ENCODE measurements at regions not wholly inside any gene's neighbourhood (a gene's known extent, or its start where the extent isn't known, plus 50 kb on each side); places are given as distances from the start of the nearest gene placed in this dataset.
"Not testable (repeated sequence)": the region's sequence is repeated elsewhere in the genome, so short reads cannot be mapped to it uniquely, and the experiment has no call there.

DNA sequence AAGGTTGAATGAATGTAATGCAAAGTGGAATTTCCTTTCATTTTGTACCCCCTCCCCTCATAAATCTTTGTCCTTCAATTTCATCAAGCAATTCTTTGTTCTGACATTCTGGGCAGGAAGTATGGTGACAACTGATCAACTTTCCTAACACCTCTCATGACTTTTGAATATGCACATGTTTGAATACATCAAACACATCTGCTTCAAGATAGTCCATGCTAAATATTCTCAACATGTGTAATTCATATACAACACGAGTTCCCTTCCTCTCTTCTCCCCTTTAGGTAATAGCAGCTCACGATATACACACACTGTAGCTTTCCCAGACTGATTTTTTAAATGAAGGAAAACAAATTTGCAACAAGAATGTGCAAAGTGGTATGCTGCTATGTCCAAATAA, 103.6 kb upstream of the EFNA5 start:
- no peak for DNase-seq (ENCODE audit: low read depth)
- no peak overlapping the region for H3K4me3 ChIP-seq (ENCODE audit: low read depth, low read length)

DNA sequence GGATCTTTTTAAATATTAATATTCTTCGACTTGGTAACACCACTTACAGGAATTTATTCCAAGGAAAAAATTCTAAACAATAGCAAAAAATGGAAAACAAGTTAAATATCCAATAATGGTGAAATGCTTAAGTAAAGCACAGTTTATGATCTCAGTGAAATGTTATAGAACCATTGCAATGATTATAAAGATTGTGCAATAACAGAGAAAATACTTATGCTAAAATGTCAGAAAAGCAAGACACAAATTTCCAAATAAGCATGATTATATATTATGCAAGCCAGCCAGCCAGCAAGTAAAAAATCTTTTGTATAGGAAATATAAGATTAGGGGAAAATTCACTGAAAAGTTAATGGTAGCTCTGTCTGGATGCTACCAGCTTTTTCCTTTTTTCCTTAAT, 102.7 kb upstream of the EFNA5 start:
- DNase-seq (ENCODE audit: low read depth): no peak
- H3K4me3 ChIP-seq (ENCODE audit: low read depth, low read length): no peak overlapping the region

DNA sequence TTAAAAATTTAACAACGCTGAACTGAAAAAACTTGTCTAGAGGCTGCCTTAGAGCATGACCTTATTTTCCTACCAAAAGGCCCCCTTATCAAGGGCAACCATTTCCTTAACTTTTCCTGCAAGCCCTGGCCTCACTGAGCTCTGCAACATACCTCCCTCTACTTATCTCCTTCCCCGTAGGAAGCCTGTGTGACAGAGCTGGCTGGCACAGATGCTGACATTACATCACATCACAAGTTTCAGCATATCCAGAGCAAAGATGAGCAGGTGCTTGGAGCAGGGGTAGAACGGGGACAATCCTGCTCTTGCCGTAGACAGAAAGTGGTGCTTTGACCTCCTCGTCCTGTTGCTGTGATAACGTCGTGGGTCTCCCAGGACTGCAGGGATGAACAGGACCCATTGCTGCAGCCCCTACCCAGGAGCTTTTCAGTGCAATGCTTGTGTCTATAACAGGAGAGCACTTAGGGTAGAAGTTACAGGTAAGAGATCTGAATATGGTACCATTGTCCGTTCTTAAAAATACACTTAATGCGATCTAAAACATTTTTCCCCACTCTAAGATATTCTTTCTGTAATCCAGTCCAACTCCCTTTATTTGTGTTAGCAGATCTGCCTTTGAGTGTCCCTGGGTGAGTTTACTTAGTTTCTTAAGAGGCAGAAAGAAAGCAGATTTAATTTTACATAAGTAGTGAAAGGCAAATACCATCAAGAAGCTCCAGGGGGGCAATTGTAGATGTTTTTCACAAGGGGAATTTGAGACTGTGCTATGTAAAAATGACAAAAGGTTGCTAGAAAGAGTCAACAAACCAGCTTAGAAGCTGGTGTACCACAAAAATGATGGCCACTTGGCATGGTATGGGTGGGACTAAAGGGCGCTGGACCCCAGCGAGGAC, 101.9 kb upstream of the EFNA5 start:
- DNase-seq (ENCODE audit: low read depth): no peak

DNA sequence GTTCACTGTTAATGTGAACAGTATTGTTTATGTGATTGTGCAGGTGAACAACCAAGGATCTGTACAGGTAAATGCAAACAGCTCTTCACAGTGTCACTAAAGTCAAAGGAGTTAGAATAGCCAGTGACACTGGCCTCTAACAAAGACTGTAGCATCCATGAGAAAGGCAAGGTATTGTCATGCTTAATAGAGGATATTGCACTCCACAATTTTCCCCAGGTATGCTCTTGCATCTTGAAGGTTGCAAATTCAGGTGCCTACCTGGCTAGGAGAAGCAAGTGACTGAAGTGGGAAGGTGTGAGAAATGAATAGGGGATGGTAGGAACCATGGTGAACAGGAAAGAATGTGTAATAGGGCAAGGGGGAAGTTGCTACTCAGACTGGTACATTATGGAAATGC, 101.2 kb upstream of the EFNA5 start:
- no peak for DNase-seq (ENCODE audit: low read depth)
- no peak overlapping the region for H3K4me3 ChIP-seq (ENCODE audit: low read depth, low read length)

More for the DNA sequence above, 101.9 kb upstream of the EFNA5 start:
- H3K4me3 ChIP-seq (ENCODE audit: low read depth, low read length): no peak overlapping the region

DNA sequence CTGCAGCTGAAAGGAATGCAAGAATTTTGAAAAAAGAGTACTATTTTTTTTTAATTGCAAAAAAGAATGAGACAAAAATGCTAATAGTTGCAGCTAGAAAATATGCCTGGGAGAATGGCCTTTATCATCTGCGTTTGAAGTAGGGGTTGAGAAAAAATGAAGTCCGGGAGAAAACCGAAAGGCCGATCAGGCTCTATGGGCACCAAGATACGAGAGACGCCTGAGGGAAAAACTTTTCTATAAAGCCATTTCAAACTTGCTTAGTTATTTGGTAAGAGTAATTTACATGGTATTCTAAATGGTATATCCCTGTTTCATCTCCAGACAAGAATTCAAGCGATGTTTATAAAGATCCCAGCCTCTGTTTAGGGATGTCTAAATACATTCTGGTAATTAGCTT, 99.3 kb upstream of the EFNA5 start:
- H3K4me3 ChIP-seq (ENCODE audit: low read depth, low read length): no peak overlapping the region
- DNase-seq (ENCODE audit: low read depth): no peak

DNA sequence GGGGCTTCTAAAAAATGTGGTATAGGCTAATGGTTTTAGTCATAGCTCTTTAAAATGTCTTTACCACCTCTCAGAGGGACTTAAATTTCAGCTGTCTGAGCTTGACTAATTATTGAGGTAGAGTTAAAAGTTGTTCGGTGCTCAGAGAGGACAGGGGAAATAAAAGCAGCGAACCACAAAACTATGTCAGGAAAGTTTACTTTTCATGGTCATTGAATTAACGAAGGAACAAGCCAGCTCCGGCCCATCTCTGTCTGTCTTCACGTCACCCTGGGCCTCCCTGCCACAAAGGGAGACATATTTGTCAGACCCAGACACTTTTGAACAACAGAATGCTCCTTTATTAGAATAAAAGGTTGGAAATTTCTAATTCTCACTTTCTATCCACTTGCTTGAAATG, 98.8 kb upstream of the EFNA5 start:
- no peak for DNase-seq (ENCODE audit: low read depth)
- no peak overlapping the region for H3K4me3 ChIP-seq (ENCODE audit: low read depth, low read length)

DNA sequence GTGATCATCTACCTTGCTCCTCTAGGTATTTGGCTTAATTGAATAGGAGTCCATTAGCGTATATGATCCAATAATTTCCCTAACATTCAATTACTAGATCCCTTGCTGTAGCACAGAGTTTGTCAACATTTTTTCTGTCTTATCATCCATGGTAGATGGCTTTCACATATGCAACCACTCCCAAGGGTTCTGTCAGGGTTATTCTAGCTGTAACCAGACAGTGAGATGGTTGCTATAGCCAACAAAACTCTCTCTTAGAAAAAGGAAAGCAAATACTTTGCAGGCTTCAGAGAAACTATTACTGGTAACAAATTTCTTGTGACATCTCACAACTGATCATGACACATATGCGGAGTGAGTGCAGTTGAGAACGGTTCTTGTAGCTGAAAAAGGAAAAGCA, 96.2 kb upstream of the EFNA5 start:
- DNase-seq (ENCODE audit: low read depth): no peak

DNA sequence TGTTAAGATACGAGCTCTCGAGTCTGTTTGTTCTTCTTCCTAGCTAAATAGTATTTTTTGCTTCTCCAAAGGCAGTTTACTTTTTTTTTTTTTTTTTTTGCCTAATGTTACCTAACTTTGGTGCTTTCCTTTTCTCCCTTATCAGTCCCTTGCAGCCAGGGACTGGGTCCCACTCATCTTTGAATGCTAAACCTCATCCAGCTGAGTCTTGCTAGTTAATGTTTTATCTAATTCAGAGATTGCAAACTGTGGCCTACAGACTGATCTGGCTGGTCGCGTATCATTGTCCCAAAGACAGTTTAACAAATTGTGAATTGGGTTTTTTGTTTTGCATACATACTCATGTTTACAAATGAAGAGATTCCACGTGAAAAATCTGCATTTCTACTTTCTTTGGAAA, 95.7 kb upstream of the EFNA5 start:
- no peak overlapping the region for H3K4me3 ChIP-seq (ENCODE audit: low read depth, low read length)
- DNase-seq (ENCODE audit: low read depth): no peak

More for the DNA sequence above, 96.2 kb upstream of the EFNA5 start:
- H3K4me3 ChIP-seq (ENCODE audit: low read depth, low read length): no peak overlapping the region

DNA sequence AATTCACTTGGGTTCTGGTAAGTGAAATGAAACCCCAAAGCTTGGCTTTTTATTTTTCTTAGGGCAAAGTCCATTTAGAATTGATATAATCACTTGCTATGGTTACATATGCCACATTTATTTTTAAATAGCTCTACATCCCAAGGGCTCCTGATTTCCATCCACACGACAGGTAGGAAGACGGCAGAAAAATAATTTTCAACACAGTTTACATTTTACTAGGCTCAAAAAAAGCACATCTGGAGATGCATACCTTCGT, 95.0 kb upstream of the EFNA5 start:
- no peak for DNase-seq (ENCODE audit: low read depth)
- no peak overlapping the region for H3K4me3 ChIP-seq (ENCODE audit: low read depth, low read length)

DNA sequence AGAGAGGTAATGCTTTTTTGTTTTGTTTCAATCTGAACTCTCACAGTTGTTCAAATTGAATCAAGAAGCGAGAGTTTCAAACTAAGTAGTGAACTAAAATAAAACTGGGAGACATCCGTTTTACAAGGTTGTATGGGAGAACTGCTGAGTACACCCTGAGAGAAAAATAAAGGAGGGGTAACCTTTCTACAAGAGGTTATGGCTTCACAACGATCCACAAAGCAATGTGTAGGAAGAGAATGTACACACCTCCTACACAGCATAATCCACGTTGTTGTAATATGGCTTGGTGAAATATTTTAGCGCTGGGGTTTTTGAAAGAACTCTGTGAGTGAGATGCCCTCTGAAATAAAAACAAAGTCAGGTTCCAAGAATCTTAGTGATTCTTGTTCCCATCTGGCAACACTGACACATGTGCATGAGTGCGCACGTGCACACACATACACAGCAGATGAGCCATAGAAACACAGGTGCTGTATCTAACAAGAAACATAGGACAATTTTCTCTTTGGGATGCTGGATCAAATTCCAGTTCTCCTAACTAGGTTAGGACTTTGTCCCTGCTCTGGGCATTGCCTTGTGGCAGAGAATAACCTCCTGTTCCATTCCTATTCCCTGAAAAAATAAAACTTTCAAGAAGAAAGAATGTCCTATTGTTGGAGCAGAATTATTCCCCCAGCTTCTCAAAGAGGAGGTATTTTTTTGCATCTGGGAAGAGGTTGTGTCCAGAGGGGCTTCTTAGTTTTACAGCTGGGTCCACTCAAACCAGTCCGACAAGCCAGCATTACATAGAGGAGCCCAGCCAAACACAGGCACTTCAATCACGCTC, 94.5 kb upstream of the EFNA5 start:
- no peak for DNase-seq (ENCODE audit: low read depth)
- H3K4me3 ChIP-seq (ENCODE audit: low read depth, low read length): no peak overlapping the region

DNA sequence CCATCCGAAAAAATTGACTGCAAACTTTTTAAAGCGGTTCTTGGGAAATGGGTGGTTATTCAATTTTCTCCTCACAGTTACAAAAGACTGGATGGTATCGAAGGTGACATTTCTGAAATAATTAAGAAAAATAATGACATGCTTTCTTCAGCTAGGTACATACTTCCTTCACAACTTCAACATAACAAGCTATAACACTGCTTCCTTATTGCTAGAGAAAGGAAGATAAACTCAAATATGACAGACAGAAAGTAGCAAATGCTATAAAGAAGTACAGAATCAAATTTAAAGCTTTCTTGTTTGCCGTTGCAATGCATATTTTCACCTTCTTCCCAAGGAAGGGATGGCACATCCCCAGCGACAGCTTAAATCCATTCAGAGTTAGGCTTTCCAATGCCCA, 93.5 kb upstream of the EFNA5 start:
- no peak overlapping the region for H3K4me3 ChIP-seq (ENCODE audit: low read depth, low read length)
- DNase-seq (ENCODE audit: low read depth): no peak

DNA sequence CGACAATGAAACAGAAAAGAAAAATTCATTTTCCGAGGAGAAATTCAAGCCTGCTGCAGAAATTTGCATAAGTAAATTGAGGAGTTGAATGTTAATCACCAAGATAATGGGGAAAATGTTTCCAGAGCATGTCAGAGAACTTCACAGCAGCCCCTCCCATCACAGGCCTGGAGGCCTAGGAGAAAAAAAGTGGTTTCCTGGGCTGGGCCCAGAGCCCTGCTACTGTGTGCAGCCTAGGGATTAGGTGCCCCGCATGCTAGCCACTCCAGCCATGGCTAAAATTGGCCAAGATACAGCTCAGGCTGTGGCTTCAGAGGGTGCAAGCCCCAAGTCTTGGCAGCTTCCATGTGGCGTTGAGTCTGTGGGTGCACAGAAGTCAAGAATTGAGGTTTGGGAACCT, 82.7 kb upstream of the EFNA5 start:
- DNase-seq (ENCODE audit: low read depth): no peak
- H3K4me3 ChIP-seq (ENCODE audit: low read depth, low read length): no peak overlapping the region

DNA sequence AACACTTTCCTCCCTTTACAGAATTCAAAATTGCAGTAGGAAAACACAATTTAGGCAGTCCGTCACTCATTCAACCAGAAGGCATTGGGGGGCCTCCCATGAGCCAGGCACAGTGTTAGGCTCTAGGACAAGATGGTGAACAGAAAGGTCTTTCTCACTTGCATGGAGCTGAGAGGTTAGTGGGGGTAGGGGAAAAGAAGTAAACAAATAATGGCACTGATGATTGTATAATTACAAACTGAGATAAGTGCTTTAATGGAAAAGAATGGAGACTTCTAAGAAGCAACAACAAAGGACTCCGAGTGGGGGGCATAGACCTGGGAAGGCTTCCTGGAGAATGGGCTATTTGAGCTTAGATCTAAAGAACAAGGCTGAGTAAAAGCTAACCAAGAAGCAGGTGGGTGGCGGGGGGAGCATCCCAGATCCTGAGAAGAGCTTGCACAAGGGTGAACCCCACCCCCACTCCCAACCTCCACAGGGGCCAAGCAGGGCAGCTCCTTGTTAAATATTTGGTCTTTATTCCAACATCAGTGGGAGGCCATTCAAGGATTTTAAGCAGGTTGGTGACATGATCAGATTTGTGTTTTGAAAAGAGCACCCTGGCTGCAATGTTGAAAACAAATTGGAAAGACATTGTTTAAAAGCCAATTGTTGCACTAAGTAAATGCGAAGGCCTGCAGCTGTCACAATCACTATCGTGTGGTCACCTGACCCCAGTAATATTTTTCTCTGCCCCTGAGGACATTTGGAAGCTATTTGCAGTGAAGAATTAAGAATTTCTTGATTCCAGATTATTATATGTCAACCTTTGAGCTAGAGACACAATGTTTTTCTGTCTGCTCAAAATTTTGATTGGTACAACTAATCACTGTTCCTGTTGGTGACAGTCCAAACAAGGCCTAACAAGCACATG, 73.9 kb upstream of the EFNA5 start:
- H3K4me3 ChIP-seq (ENCODE audit: low read depth, low read length): no peak overlapping the region
- DNase-seq (ENCODE audit: low read depth): no peak

DNA sequence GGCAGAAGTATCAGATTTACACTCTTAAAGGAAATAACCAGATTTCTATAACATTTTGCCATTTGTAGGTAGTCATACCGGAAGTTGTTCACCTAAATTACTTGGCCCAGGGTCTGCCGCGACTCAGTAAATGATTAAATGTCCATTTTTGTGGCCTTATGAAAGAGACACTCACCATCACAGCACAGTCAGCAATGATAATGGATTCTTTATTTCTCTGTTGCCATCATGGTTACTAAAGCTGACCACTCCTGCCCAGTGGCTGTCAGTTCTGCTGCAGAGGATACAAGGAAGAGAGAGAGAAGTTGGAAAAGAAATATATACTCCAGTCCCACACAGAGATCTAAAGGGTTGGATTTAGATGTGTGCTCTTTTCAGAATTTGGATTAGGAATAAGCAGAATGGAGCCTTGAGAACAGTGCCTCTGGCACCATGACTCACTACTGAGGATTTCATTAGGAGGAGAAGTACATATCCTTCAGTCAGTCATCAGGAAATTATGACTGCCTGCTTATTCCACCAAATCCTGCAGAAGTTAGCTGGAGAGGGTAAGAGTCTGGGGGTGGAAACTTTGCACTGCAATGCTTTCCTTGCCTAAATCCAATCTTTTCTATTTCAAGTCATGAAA, 72.8 kb upstream of the EFNA5 start:
- no peak for DNase-seq (ENCODE audit: low read depth)
- no peak overlapping the region for H3K4me3 ChIP-seq (ENCODE audit: low read depth, low read length)

DNA sequence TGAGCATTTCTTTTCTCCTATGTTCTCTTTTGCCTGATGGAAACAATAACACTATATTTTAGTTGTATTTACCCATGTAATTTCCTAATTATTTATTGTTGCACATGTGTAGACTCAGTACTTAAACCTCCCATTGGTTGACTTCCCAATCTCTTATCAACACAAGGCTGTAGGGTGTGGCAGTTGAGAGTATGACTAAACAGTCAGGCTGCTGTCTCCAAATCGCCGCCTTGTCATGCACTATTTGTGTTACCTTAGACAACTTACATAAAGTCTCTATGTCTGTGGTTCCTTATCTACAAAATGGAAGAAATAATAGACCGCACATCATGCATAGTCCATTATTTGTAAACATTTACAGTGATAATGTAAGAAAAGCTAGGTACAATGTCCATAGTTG, 68.9 kb upstream of the EFNA5 start:
- no peak for DNase-seq (ENCODE audit: low read depth)
- no peak overlapping the region for H3K4me3 ChIP-seq (ENCODE audit: low read depth, low read length)

DNA sequence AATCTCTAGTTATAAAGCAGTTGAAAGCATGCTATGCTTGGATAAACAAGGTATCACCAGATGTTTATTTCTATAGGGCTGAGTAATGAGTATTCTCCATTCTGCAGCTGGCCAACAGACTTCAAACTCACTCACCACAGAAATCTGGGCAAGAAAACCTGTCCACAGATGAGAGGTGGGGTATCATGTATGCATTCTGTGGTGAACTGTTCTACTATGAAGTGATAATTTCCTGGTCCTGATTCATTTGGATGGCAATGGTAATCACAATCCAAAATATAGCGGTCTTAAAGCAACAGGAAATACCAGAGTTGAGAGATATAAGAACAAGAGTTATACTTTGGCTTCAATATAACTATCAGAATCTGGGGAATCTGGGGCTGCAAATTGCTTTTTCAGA, 65.9 kb upstream of the EFNA5 start:
- H3K4me3 ChIP-seq (ENCODE audit: low read depth, low read length): no peak overlapping the region
- peak; percentile 53 for DNase-seq (ENCODE audit: low read depth)

DNA sequence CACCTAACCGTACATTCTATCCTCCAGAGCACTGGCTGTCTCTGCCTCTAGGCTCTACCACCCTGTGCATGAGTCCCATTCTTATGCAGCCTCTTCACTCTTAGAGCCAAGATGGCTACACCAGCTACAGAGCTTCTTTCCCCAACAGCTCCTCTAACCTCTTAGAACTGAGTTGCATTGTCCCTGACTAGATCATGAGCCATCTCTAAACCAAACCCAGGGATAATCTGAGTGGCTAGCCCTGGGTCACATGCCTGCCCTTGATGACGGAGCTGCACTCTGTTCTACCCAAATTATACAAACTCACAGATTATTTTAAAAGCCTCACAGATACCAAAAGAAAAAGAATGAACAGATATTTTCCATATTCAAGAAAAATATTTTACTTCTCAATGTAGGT, 65.4 kb upstream of the EFNA5 start:
- not testable (repeated sequence) for DNase-seq (ENCODE audit: low read depth)

DNA sequence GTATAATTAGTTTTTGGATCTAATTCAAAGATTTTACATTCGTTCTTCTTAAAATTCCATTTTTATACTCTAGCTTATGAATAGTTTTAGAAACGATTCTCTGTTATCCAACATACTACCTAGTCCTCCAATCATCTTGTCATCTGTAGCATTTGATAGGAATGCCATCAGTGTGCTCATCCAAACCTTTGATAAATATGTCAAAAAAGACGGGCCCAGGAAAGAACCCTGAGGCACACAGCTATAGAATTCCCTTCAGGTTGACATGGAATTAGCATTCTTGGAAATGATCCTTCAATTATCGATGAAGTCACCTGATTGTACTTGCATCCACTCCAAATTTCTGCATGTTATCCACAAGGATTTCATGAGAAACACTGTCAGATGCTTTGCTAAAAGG, 64.8 kb upstream of the EFNA5 start:
- DNase-seq (ENCODE audit: low read depth): no peak
- no peak overlapping the region for H3K4me3 ChIP-seq (ENCODE audit: low read depth, low read length)

More for the DNA sequence above, 65.4 kb upstream of the EFNA5 start:
- H3K4me3 ChIP-seq (ENCODE audit: low read depth, low read length): not testable (repeated sequence)

DNA sequence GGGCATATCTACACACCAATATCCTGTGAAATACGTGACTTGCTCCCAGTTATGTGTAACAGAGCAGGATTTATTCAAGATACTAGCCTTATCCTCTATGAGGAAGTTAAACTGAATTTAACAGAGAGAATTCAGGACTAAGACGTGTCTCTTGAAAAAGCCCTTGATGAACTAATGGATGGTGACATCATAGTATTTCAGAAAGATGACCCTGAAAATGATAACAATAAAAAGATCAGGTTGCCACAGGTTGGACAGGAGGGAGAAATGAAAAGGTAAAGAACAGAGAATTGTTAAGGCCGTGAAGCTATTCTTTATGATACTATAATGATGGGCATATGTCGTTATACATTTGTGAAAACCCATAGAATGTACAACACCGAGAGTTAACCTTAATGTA, 56.2 kb upstream of the EFNA5 start:
- no peak overlapping the region for H3K4me3 ChIP-seq (ENCODE audit: low read depth, low read length)
- DNase-seq (ENCODE audit: low read depth): no peak

DNA sequence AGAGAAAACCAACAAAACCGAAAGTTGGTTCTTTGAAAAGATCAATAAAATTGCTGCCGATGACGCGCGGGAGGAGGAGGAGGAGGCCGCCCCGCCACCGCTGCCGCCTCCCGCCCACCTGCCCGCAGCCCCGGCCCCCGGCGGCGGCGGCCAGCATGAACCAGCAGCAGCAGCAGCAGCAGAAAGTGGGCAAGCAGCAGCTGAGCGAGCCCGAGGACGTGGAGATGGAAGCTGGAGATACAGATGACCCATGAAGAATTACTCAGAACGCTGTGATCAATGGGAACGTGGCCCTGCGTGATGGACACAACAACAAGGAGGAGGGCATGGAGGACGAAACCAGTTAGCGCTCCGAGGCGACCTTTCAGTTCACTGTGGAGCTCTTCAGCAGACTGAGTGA, 53.9 kb upstream of the EFNA5 start:
- no peak for DNase-seq (ENCODE audit: low read depth)
- H3K4me3 ChIP-seq (ENCODE audit: low read depth, low read length): no peak overlapping the region
